GM23248 (cell line): ENCODE measurements at regions not wholly inside any gene's neighbourhood (a gene's known extent, or its start where the extent isn't known, plus 50 kb on each side); places are given as distances from the start of the nearest gene placed in this dataset.
"Not testable (repeated sequence)": the region's sequence is repeated elsewhere in the genome, so short reads cannot be mapped to it uniquely, and the experiment has no call there.

ENCODE experiments used
- DNase-seq: peaks from one replicate; pipeline ENCODE4 v3.0.0-alpha.2; 2015
- H2AFZ ChIP-seq: fragments of 200-600 bp; sonication (generic); 2 replicates; pipeline ENCODE4 v1.6.1; 2016; ENCODE audit warnings: antibody characterized with exemption
- H3F3A ChIP-seq: fragments of 200-600 bp; sonication (generic); 2 replicates; pipeline ENCODE4 v1.6.1; 2016; ENCODE audit warnings: mild to moderate bottlenecking, antibody characterized with exemption, mixed run types; ENCODE audit not compliant: insufficient read depth
- H3K27ac ChIP-seq: fragments of 200-600 bp; sonication (generic); 2 replicates; pipeline ENCODE4 v1.5.1; 2016; ENCODE audit warnings: mild to moderate bottlenecking
- H3K27me3 ChIP-seq: fragments of 200-600 bp; sonication (generic); replicated peaks from 2 replicates; pipeline ENCODE4 v1.6.1; 2016; ENCODE audit warnings: mild to moderate bottlenecking; ENCODE audit not compliant: insufficient read depth
- H3K36me3 ChIP-seq: fragments of 200-600 bp; sonication (generic); 2 replicates; pipeline ENCODE4 v1.6.1; 2016; ENCODE audit warnings: low read depth, mild to moderate bottlenecking
- H3K4me1 ChIP-seq: fragments of 200-600 bp; sonication (generic); 2 replicates; pipeline ENCODE4 v1.6.1; 2016; ENCODE audit warnings: mild to moderate bottlenecking; ENCODE audit not compliant: insufficient read depth
- H3K4me2 ChIP-seq: fragments of 200-600 bp; sonication (generic); one replicate; pipeline ENCODE4 v1.6.1; 2016; ENCODE audit warnings: mild to moderate bottlenecking; ENCODE audit not compliant: unreplicated experiment
- H3K4me3 ChIP-seq: fragments of 200-600 bp; sonication (generic); 2 replicates; pipeline ENCODE4 v1.5.1; 2016; ENCODE audit warnings: mild to moderate bottlenecking
- H3K79me2 ChIP-seq: fragments of 200-600 bp; sonication (generic); 2 replicates; pipeline ENCODE4 v1.6.1; 2016; ENCODE audit warnings: mild to moderate bottlenecking; ENCODE audit not compliant: insufficient read depth
- H3K9ac ChIP-seq: fragments of 200-600 bp; sonication (generic); 2 replicates; pipeline ENCODE4 v1.6.1; 2016; ENCODE audit warnings: mild to moderate bottlenecking
- H3K9me2 ChIP-seq: fragments of 200-600 bp; sonication (generic); 2 replicates; pipeline ENCODE4 v1.6.1; 2016; ENCODE audit warnings: mixed run types, mild to moderate bottlenecking, moderate library complexity; ENCODE audit not compliant: insufficient read depth
- H3K9me3 ChIP-seq: fragments of 200-600 bp; sonication (generic); one replicate; pipeline ENCODE4 v1.6.1; 2017; ENCODE audit warnings: low read depth
- H4K20me1 ChIP-seq: fragments of 200-600 bp; sonication (generic); 2 replicates; pipeline ENCODE4 v1.6.0; 2016; ENCODE audit not compliant: insufficient read depth
- EZH2 ChIP-seq: fragments of 200-600 bp; sonication (generic); IDR thresholded peaks from 2 replicates; pipeline ENCODE4 v1.6.1; 2018; ENCODE audit warnings: antibody characterized with exemption, mild to moderate bottlenecking; ENCODE audit not compliant: insufficient read depth, poor library complexity, severe bottlenecking
- EZH2phosphoT487 ChIP-seq: fragments of 200-600 bp; sonication (generic); IDR thresholded peaks from 2 replicates; pipeline ENCODE4 v1.6.1; 2018; ENCODE audit warnings: antibody characterized with exemption, moderate library complexity, mild to moderate bottlenecking, low read depth; ENCODE audit not compliant: insufficient read depth
- WGBS, 2 experiments: methylation state at CpG; one replicate each; pipeline ENCODE4 v1.1.6; 2015 to 2017; ENCODE audit warnings: low lambda C conversion rate in 2 of 2, low coverage in 1 of 2; ENCODE audit errors: missing lambda C conversion rate in 2 of 2; 5-methylcytosine and 5-hydroxymethylcytosine counted together
- in situ Hi-C: fragments of 300-500 bp; cut with MboI; formaldehyde crosslinking; loops from 2 replicates; pipeline ENCODE4 v1.15.0; 2020

GRCh38 chr20:24418731-24419130 is 50.7 kb upstream of the SYNDIG1 start:
- no peak for DNase-seq
- H3F3A ChIP-seq = no peaks in the 10 kb centered on the region
- H3K27ac ChIP-seq = no peak overlapping the region
- H3K4me2 ChIP-seq = no peak overlapping the region
- no peak overlapping the region for H3K9ac ChIP-seq
- H3K4me3 ChIP-seq = no peak overlapping the region
- H4K20me1 ChIP-seq = no peaks in the 10 kb centered on the region
- no peaks in the 10 kb centered on the region for H3K27me3 ChIP-seq
- in situ Hi-C loops = no loop called here
- H3K79me2 ChIP-seq = no peaks in the 10 kb centered on the region
- no peaks in the 10 kb centered on the region for H3K4me1 ChIP-seq
- H3K9me3 ChIP-seq = no peaks in the 10 kb centered on the region
- H2AFZ ChIP-seq = no peak overlapping the region
- 6 to 10% methylated on average over 2 of the region's 2 CpGs for WGBS, 2 experiments
- H3K36me3 ChIP-seq = no peaks in the 10 kb centered on the region
- no peaks in the 10 kb centered on the region for H3K9me2 ChIP-seq
- TF ChIP-seq EZH2phosphoT487 = no peak
- no peak for TF ChIP-seq EZH2

GRCh38 chr20:24417485-24417884 is 51.9 kb upstream of the SYNDIG1 start:
- no peaks in the 10 kb centered on the region for H4K20me1 ChIP-seq
- no peak overlapping the region for H3K4me2 ChIP-seq
- no peaks in the 10 kb centered on the region for H3K4me1 ChIP-seq
- no peaks in the 10 kb centered on the region for H3K36me3 ChIP-seq
- DNase-seq = no peak
- H3K9me3 ChIP-seq = no peaks in the 10 kb centered on the region
- no peak overlapping the region for H3K27ac ChIP-seq
- H3K79me2 ChIP-seq = no peaks in the 10 kb centered on the region
- no peaks in the 10 kb centered on the region for H3K9me2 ChIP-seq
- H3K4me3 ChIP-seq = no peak overlapping the region
- in situ Hi-C loops = no loop called here
- H3K9ac ChIP-seq = no peak overlapping the region
- no peak overlapping the region for H2AFZ ChIP-seq
- no peaks in the 10 kb centered on the region for H3K27me3 ChIP-seq
- TF ChIP-seq EZH2phosphoT487 = no peak
- no peak for TF ChIP-seq EZH2
- H3F3A ChIP-seq = no peaks in the 10 kb centered on the region
- 59 to 60% methylated on average over 11 of the region's 11 CpGs for WGBS, 2 experiments

- H3K9me3 ChIP-seq, H4K20me1 ChIP-seq, in situ Hi-C loops, H3K4me2 ChIP-seq, H3K27me3 ChIP-seq, DNase-seq, H3K4me1 ChIP-seq, H3K9me2 ChIP-seq, H3K27ac ChIP-seq, H2AFZ ChIP-seq, H3K9ac ChIP-seq, H3K4me3 ChIP-seq, H3K36me3 ChIP-seq, H3K79me2 ChIP-seq, H3F3A ChIP-seq: not testable (repeated sequence)
- WGBS, 2 experiments = 66 to 75% methylated on average over 7 of the region's 7 CpGs
Measured at GRCh38 chr20:24415444-24415843, 54.0 kb upstream of the SYNDIG1 start.

- no peaks in the 10 kb centered on the region for H4K20me1 ChIP-seq
- H3K4me1 ChIP-seq = no peaks in the 10 kb centered on the region
- H3K4me2 ChIP-seq = no peak overlapping the region
- H3K27ac ChIP-seq = no peak overlapping the region
- H3K79me2 ChIP-seq = no peaks in the 10 kb centered on the region
- no peaks in the 10 kb centered on the region for H3K9me3 ChIP-seq
- no peaks in the 10 kb centered on the region for H3K36me3 ChIP-seq
- WGBS, 2 experiments = 44 to 50% methylated on average over 6 of the region's 6 CpGs
- H3F3A ChIP-seq = no peaks in the 10 kb centered on the region
- no peak for DNase-seq
- no peaks in the 10 kb centered on the region for H3K27me3 ChIP-seq
- no peak for TF ChIP-seq EZH2phosphoT487
- no peak for TF ChIP-seq EZH2
- H3K9me2 ChIP-seq = no peaks in the 10 kb centered on the region
- no peak overlapping the region for H3K9ac ChIP-seq
- in situ Hi-C loops = no loop called here
- H3K4me3 ChIP-seq = no peak overlapping the region
- H2AFZ ChIP-seq = no peak overlapping the region
Measured at GRCh38 chr20:24411834-24412216, 57.6 kb upstream of the SYNDIG1 start.
